Esophagus (tissue), 2 donors: ENCODE measurements at regions not wholly inside any gene's neighbourhood (a gene's known extent, or its start where the extent isn't known, plus 50 kb on each side); places are given as distances from the start of the nearest gene placed in this dataset.
A peak's percentile ranks its signal among the peaks of the same experiment; 100 is the strongest.

Source experiments
- H3K27ac ChIP-seq, 2 donors: one replicate each; pipeline ENCODE4 v1.5.1; 2013; ENCODE audit warnings: low read depth in 2 of 2, mild to moderate bottlenecking in 2 of 2, inconsistent platforms in 1 of 2, low read length in 1 of 2, moderate library complexity in 1 of 2
- H3K27me3 ChIP-seq, 2 donors: one replicate each; pipeline ENCODE4 v1.6.1; 2013; ENCODE audit warnings: low read length in 2 of 2, control low read depth in 1 of 2, mild to moderate bottlenecking in 1 of 2; ENCODE audit not compliant: insufficient read depth in 2 of 2, control insufficient read depth in 1 of 2
- H3K36me3 ChIP-seq, 2 donors: one replicate each; pipeline ENCODE4 v1.6.1; 2013; ENCODE audit warnings: low read length in 1 of 2; ENCODE audit not compliant: control insufficient read depth in 2 of 2, insufficient read depth in 2 of 2
- H3K4me1 ChIP-seq, 2 donors: one replicate each; pipeline ENCODE4 v1.6.1; 2013; ENCODE audit warnings: low read length in 1 of 2; ENCODE audit not compliant: control insufficient read depth in 2 of 2, insufficient read depth in 2 of 2
- H3K4me3 ChIP-seq, 2 donors: one replicate each; pipeline ENCODE4 v1.5.1; 2013; ENCODE audit warnings: low read length in 2 of 2, mild to moderate bottlenecking in 2 of 2, low read depth in 1 of 2, moderate library complexity in 1 of 2
- H3K9me3 ChIP-seq, 2 donors: one replicate each; pipeline ENCODE4 v1.6.1; 2013; ENCODE audit warnings: mild to moderate bottlenecking in 2 of 2, low read depth in 1 of 2, low read length in 1 of 2, moderate library complexity in 1 of 2; ENCODE audit not compliant: control insufficient read depth in 2 of 2, insufficient read depth in 1 of 2
- WGBS, 2 donors: extraction: QIAGEN DNeasy Blood & Tissue Kit; methylation state at CpG; one replicate each; pipeline ENCODE4 v1.1.7; 2013; 5-methylcytosine and 5-hydroxymethylcytosine counted together
- donor health status: healthy with polysubstance abuse.
- donor health status: Bipolar disorder and iron deficiency.

- Histone ChIP-seq H3K4me3 (no peak overlapping the region), H3K36me3 (no peaks in the 10 kb centered on the region), H3K27me3 (no peaks in the 10 kb centered on the region), H3K4me1 (no peaks in the 10 kb centered on the region), H3K9me3 (peaks cover 0 to 11% of the 10 kb centered on the region in 2 donors), H3K27ac (no peak overlapping the region)
- 74 to 82% methylated on average over 12 of the region's 12 CpGs for WGBS, 2 donors
Measured at GRCh38 chr22:47548953-47549740, 786.7 kb downstream of the TBC1D22A start.

DNA sequence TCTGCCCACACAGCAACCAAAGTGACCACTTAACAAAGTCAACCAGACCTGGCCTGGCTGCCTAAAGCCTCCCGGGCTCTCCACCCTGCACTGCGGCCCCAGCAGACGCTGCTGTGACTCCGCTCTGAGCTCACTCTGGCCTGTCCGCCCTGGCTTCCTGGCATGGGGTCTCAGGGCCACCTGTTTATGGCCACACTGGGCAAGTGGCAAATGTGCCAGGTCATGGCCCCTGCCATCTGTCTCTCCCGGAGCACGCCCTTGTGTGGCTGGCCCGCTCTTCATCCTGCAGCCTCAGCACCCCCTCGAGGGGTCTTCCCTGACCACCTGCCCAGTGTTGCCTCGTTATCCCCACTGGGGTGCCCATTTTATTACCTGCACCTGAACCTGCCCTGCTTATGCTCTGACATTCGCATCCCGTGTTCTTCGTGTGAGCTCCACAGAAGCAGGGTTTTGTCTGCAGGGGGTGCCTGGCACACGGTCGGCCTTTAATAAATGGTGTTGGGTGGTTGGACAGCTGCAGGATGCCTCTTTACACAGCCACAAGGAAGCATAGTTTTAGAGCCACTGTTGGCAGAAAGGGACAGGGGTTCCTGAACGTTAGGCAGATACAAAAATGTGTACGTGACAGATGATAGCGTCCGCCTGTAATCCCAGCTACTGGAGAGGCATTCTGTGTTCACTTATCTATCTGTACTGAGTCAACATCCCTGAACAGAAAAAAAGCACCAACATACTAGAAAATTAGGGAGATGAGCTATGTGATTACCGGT lies 785.6 kb downstream of the TBC1D22A start:
- Histone ChIP-seq H3K4me3 (no peak overlapping the region), H3K9me3 (peaks cover 0 to 18% of the 10 kb centered on the region in 2 donors), H3K27ac (no peak overlapping the region), H3K36me3 (no peaks in the 10 kb centered on the region), H3K27me3 (no peaks in the 10 kb centered on the region), H3K4me1 (no peaks in the 10 kb centered on the region)
- 83 to 87% methylated on average over 20 of the region's 20 CpGs for WGBS, 2 donors

DNA sequence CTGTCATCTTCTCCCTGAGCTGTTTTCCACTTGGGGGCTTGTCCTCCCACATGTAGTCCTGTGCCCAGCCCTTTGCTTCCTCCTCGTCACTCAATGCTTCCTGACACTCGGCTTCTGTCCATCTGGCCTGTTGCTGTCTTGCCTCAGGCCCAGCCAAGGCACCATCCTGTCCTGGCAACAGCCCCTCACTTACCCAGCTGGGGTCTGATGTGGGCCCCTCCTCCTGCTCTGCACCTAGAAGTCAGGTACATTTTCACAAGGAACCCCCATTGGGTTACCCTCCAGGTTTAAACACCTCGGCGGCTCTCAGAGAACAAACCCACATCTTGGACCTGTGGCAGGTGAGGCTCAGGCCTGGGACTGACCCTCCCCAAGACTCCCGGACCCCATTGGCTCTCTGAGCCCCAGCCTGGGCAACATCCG lies 784.8 kb downstream of the TBC1D22A start:
- no peak overlapping the region for H3K4me3 ChIP-seq
- peaks cover 0 to 18% of the 10 kb centered on the region in 2 donors for H3K9me3 ChIP-seq
- no peaks in the 10 kb centered on the region for H3K4me1 ChIP-seq
- H3K36me3 ChIP-seq: no peaks in the 10 kb centered on the region
- H3K27me3 ChIP-seq: no peaks in the 10 kb centered on the region
- H3K27ac ChIP-seq: no peak overlapping the region
- WGBS, 2 donors: 74 to 82% methylated on average over 6 of the region's 6 CpGs

DNA sequence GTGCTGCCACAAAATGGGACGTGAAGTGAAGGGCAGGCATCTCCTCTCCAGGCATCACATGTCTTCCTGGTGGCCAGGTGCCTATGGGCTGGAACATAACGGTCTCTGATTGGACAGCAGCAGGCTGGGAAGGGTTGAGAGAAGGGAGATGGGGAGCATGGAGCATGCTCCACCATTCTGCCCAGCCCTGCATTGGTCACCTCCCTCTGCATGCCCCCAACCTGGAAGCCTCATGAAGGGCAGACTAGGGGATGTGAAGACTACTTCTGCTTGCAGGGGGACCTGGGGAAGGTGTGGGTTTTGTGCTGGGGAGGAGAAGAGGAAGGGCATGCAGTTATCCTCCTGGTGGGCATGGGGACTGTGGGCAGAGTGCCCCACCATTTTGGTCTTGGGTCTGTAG lies 782.2 kb downstream of the TBC1D22A start:
- H3K27me3 ChIP-seq: no peaks in the 10 kb centered on the region
- 70 to 72% methylated on average over 2 of the region's 2 CpGs for WGBS, 2 donors
- peaks cover 2 to 18% of the 10 kb centered on the region in 2 donors for H3K9me3 ChIP-seq
- H3K27ac ChIP-seq: no peak overlapping the region
- H3K36me3 ChIP-seq: no peaks in the 10 kb centered on the region
- no peak overlapping the region for H3K4me3 ChIP-seq
- H3K4me1 ChIP-seq: peaks cover 0 to 4% of the 10 kb centered on the region in 2 donors

GRCh38 chr22:47543447-47543846 lies 781.0 kb downstream of the TBC1D22A start:
- peaks cover 0 to 4% of the 10 kb centered on the region in 2 donors for H3K4me1 ChIP-seq
- 90 to 96% methylated on average over 9 of the region's 9 CpGs for WGBS, 2 donors
- no peaks in the 10 kb centered on the region for H3K27me3 ChIP-seq
- H3K9me3 ChIP-seq: peaks cover 4 to 18% of the 10 kb centered on the region in 2 donors
- H3K27ac ChIP-seq: no peak overlapping the region
- no peak overlapping the region for H3K4me3 ChIP-seq
- no peaks in the 10 kb centered on the region for H3K36me3 ChIP-seq

DNA sequence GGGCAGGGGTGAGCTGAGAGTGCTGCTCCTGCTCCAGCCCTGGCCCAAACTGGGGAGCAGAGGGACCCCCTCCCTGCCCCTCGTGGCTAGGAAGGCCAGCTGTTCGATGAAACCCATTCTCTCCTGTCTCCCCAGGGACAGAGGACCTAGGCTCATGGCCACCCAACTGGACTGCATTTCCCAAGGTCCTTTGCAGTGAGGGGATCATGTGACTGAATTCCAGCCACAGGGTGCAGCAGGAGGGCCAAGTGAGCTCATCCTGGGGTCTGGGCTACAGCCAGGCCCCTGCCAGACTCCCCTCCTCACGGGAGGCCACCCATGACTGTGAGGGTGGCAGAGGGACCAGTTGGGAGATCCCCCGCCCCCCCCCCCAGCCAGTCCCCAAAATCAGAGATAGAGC lies 777.6 kb downstream of the TBC1D22A start:
- Histone ChIP-seq H3K4me3 (no peak overlapping the region), H3K27me3 (no peaks in the 10 kb centered on the region), H3K36me3 (no peaks in the 10 kb centered on the region), H3K4me1 (peaks cover 3 to 4% of the 10 kb centered on the region in 2 donors), H3K9me3 (peaks cover 4 to 13% of the 10 kb centered on the region in 2 donors), H3K27ac (no peak overlapping the region)
- WGBS, 2 donors: 56 to 74% methylated on average over 4 of the region's 4 CpGs

DNA sequence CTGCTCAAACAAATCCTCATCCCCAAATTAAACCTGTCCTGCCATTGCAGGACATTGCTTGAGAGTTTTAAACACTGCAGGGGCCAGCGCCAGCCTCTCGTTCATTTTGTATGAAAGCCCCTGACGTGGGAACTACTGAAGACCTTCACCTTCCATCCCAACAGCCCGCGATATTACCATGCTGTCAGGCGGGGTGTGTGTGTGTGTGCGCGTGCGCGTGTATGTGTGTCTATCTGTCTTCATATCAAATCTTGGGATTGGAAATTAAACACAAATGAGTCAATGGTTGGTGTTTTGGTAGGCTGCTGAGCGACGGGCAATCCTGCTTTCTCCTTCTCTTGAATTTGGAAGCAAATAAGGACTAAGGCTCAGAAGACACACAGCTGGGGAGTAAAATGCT lies 776.9 kb downstream of the TBC1D22A start:
- Histone ChIP-seq H3K4me3 (no peak overlapping the region), H3K27me3 (no peaks in the 10 kb centered on the region), H3K9me3 (peaks cover 4 to 8% of the 10 kb centered on the region in 2 donors), H3K4me1 (peaks cover 3 to 7% of the 10 kb centered on the region in 2 donors), H3K27ac (no peak overlapping the region), H3K36me3 (no peaks in the 10 kb centered on the region)
- 95 to 98% methylated on average over 12 of the region's 12 CpGs for WGBS, 2 donors

GRCh38 chr22:47535681-47536080 lies 773.2 kb downstream of the TBC1D22A start:
- peaks cover 3 to 7% of the 10 kb centered on the region in 2 donors for H3K4me1 ChIP-seq
- H3K9me3 ChIP-seq: peaks cover 0 to 4% of the 10 kb centered on the region in 2 donors
- no peak overlapping the region for H3K27ac ChIP-seq
- H3K36me3 ChIP-seq: no peaks in the 10 kb centered on the region
- no peak overlapping the region for H3K4me3 ChIP-seq
- WGBS, 2 donors: 91 to 92% methylated on average over 13 of the region's 13 CpGs
- H3K27me3 ChIP-seq: no peaks in the 10 kb centered on the region

DNA sequence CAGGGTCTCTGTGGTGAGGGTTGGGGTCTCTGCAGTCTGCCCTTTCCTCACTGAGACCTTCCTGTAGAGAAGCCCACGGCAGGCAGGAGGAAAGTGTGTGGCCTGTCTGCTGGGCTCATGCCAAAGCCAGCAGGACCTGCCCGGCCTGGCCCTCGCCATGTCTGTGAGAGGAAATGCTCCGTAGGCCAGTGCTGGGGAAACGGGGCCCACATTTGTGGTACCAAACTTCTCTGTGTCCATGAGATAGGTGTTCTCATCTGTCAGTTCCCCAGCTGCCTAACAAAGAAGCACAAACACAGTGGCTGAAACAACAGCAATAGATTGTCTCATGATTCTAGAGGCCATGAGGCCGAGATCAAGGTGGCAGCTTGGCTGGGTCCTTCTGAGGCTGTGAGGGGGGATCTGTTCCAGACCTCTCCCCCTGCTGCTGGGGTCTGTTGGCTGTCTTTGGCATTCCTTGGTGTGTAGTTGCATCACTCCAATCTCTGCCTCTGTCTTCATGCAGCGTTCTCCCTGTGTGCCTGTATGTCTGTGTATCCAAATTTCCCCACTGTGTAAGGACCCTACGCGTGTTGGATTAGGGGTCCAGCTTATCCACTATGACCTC lies 772.5 kb downstream of the TBC1D22A start:
- Histone ChIP-seq H3K27ac (peak overlapping the region in 1 of 2 donors; percentile 3), H3K9me3 (peaks cover 0 to 4% of the 10 kb centered on the region in 2 donors), H3K36me3 (no peaks in the 10 kb centered on the region), H3K27me3 (no peaks in the 10 kb centered on the region), H3K4me1 (peaks cover 3 to 4% of the 10 kb centered on the region in 2 donors), H3K4me3 (no peak overlapping the region)
- WGBS, 2 donors: 51 to 63% methylated on average over 9 of the region's 9 CpGs
